Duodenal mucosa (tissue), 2 donors: ENCODE measurements at regions not wholly inside any gene's neighbourhood (a gene's known extent, or its start where the extent isn't known, plus 50 kb on each side); places are given as distances from the start of the nearest gene placed in this dataset.
"Not testable (repeated sequence)": the region's sequence is repeated elsewhere in the genome, so short reads cannot be mapped to it uniquely, and the experiment has no call there.

Experiments
- H3K27ac ChIP-seq: one replicate; pipeline ENCODE4 v1.7.0; 2013; ENCODE audit warnings: low read depth, low read length
- H3K27me3 ChIP-seq, 2 donors: one replicate each; pipeline ENCODE4 v1.7.0; 2013; ENCODE audit warnings: low read length in 2 of 2, control low read depth in 1 of 2; ENCODE audit not compliant: insufficient read depth in 2 of 2, control insufficient read depth in 1 of 2
- H3K36me3 ChIP-seq, 2 donors: one replicate each; pipeline ENCODE4 v1.7.0; 2013; ENCODE audit warnings: low read length in 2 of 2, control low read depth in 1 of 2; ENCODE audit not compliant: insufficient read depth in 2 of 2, control insufficient read depth in 1 of 2
- H3K4me1 ChIP-seq, 2 donors: one replicate each; pipeline ENCODE4 v1.7.0; 2013; ENCODE audit warnings: low read length in 2 of 2, control low read depth in 1 of 2; ENCODE audit not compliant: insufficient read depth in 2 of 2, control insufficient read depth in 1 of 2
- H3K4me3 ChIP-seq, 2 donors: one replicate each; pipeline ENCODE4 v1.7.0; 2013; ENCODE audit warnings: low read length in 2 of 2, low read depth in 1 of 2
- H3K9ac ChIP-seq, 2 donors: one replicate each; pipeline ENCODE4 v1.7.0; 2013; ENCODE audit warnings: low read length in 2 of 2, low read depth in 1 of 2
- H3K9me3 ChIP-seq, 2 donors: one replicate each; pipeline ENCODE4 v1.7.0; 2013; ENCODE audit warnings: low read length in 2 of 2, control low read depth in 1 of 2; ENCODE audit not compliant: control insufficient read depth in 1 of 2

DNA sequence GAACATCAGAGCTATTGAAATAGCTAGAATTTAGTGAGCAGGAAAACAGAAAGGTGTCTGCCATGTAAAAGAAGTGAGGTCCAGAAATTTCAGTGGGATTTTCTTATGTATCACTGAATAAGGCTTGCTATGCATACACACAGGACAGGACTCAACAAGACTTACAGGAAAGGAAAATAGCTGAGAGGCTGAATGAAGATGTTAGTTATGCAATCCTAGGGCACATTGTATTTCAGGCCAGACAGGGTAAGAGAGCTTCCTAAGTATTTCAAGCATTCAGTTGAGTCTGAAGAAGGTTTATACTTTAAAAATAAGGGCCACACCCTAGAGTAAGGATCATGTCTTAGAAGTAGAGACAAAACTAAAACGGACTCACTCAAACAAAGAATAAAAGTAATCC is 419.9 kb upstream of the PRR20A start:
- H3K27ac ChIP-seq: no peak overlapping the region
- no peaks in the 10 kb centered on the region for H3K27me3 ChIP-seq
- peaks cover 0 to 16% of the 10 kb centered on the region in 2 donors for H3K9me3 ChIP-seq
- H3K4me3 ChIP-seq: no peak overlapping the region
- H3K4me1 ChIP-seq: no peaks in the 10 kb centered on the region
- no peak overlapping the region for H3K9ac ChIP-seq
- H3K36me3 ChIP-seq: no peaks in the 10 kb centered on the region

- no peaks in the 10 kb centered on the region for H3K36me3 ChIP-seq
- H3K9ac ChIP-seq: no peak overlapping the region
- no peaks in the 10 kb centered on the region for H3K27me3 ChIP-seq
- H3K9me3 ChIP-seq: peaks cover 6 to 9% of the 10 kb centered on the region in 2 donors
- H3K4me3 ChIP-seq: no peak overlapping the region
- no peak overlapping the region for H3K27ac ChIP-seq
- no peaks in the 10 kb centered on the region for H3K4me1 ChIP-seq
Observed at GRCh38 chr13:56735537-56735942, 405.2 kb upstream of the PRR20A start.

DNA sequence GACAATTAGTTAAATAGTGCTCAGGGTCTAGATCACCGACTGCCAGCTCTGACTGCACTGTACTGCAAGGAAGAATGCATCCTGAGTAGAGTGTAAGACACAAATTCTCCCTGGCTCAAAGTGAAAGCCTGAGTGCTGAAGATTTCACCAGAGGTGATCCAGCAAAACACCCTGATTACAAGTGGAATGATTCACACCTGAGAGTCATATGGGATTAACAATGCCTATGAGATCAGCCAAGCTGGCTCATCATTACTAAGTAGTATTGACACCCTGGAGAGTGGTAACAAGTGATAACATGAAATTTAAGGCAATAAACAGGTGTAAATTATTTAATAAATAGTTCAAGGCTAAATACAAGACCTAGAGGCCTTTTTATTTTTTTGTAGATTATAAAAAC is 403.8 kb upstream of the PRR20A start:
- H3K4me3 ChIP-seq: no peak overlapping the region
- H3K36me3 ChIP-seq: no peaks in the 10 kb centered on the region
- peaks cover 3 to 4% of the 10 kb centered on the region in 2 donors for H3K9me3 ChIP-seq
- no peaks in the 10 kb centered on the region for H3K27me3 ChIP-seq
- H3K4me1 ChIP-seq: no peaks in the 10 kb centered on the region
- no peak overlapping the region for H3K9ac ChIP-seq
- H3K27ac ChIP-seq: no peak overlapping the region

DNA sequence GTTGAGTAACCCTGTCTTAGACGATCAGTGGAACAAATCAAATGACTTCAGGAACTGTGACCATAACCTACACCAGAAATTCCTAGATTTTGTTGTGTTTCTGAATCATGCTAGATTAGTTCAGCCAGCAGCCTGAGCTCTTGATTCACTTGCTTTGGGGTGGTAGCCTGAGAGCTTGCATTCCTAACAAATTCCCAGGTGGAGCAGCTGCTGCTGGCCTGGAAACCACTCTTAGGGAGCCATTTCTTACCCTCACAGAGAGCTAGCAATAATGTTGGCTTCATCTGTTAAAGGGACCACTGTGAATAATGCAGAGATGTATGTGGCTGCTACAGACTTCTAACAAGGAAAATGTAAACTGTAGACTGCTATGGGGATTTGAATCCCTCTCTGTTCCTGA is 388.1 kb upstream of the PRR20A start:
- peaks cover 2 to 10% of the 10 kb centered on the region in 2 donors for H3K9me3 ChIP-seq
- H3K27me3 ChIP-seq: no peaks in the 10 kb centered on the region
- no peaks in the 10 kb centered on the region for H3K4me1 ChIP-seq
- no peak overlapping the region for H3K4me3 ChIP-seq
- no peak overlapping the region for H3K9ac ChIP-seq
- H3K27ac ChIP-seq: no peak overlapping the region
- H3K36me3 ChIP-seq: no peaks in the 10 kb centered on the region

- Histone ChIP-seq H3K9ac (no peak overlapping the region), H3K27me3 (no peaks in the 10 kb centered on the region), H3K9me3 (peaks cover 5% of the 10 kb centered on the region in 2 donors), H3K4me1 (no peaks in the 10 kb centered on the region), H3K27ac (no peak overlapping the region), H3K36me3 (no peaks in the 10 kb centered on the region), H3K4me3 (no peak overlapping the region)
Observed at GRCh38 chr13:56755181-56755935, 385.4 kb upstream of the PRR20A start.

DNA sequence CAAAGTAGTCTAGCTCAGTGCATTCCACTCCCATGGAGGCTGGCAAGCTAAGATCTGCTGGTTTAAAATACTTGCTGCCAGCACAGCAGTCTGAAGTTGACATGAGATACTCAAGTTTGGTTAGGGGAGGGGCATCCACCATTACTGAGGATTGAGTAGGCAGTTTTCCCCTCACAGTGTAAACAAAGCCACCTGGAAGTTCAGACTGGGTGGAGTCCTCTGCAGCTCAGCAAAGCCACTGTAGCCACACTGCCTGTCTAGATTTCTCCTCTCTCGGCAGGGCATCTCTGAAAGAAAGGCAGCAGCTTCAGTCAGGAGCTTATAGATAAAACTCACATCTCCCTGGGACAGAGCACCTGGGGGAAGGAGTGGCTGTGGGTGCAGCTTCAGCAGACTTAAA is 377.4 kb upstream of the PRR20A start:
- H3K9me3 ChIP-seq: peaks cover 3 to 11% of the 10 kb centered on the region in 2 donors
- not testable (repeated sequence) for H3K27ac ChIP-seq, H3K9ac ChIP-seq, H3K27me3 ChIP-seq, H3K36me3 ChIP-seq, H3K4me3 ChIP-seq, H3K4me1 ChIP-seq

- no peak overlapping the region for H3K27ac ChIP-seq
- H3K36me3 ChIP-seq: no peaks in the 10 kb centered on the region
- no peaks in the 10 kb centered on the region for H3K4me1 ChIP-seq
- H3K9me3 ChIP-seq: no peaks in the 10 kb centered on the region
- no peak overlapping the region for H3K4me3 ChIP-seq
- no peaks in the 10 kb centered on the region for H3K27me3 ChIP-seq
- no peak overlapping the region for H3K9ac ChIP-seq
Observed at GRCh38 chr13:56773148-56773547, 367.6 kb upstream of the PRR20A start.

GRCh38 chr13:56789527-56789926 is 351.2 kb upstream of the PRR20A start:
- H3K9ac ChIP-seq: no peak overlapping the region
- no peaks in the 10 kb centered on the region for H3K36me3 ChIP-seq
- H3K9me3 ChIP-seq: peaks cover 2 to 4% of the 10 kb centered on the region in 2 donors
- H3K4me1 ChIP-seq: no peaks in the 10 kb centered on the region
- H3K27ac ChIP-seq: no peak overlapping the region
- no peaks in the 10 kb centered on the region for H3K27me3 ChIP-seq
- H3K4me3 ChIP-seq: no peak overlapping the region

DNA sequence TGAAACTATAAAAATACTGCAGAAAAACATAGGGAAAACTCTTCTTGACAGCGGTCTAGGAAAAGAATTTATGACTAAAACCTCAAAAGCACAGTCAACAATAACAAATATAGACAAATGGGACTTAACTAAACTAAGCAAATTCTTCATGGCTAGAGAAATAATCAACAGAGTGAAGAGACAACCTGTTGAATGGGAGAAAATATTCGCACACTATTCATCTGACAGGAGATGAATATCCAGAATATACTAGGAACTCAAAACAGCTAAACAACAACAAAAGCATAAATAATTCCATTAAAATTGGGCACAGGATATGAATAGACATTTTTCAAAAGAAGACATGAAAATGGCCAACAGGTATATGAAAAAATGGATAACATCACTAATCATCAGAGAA is 303.6 kb upstream of the PRR20A start:
- Histone ChIP-seq H3K27me3 (no peaks in the 10 kb centered on the region), H3K9me3 (peaks cover 5 to 10% of the 10 kb centered on the region in 2 donors), H3K4me1 (no peaks in the 10 kb centered on the region), H3K36me3 (no peaks in the 10 kb centered on the region), H3K4me3 (no peak overlapping the region), H3K27ac (no peak overlapping the region), H3K9ac (no peak overlapping the region)

- H3K9me3 ChIP-seq: peaks cover 4 to 6% of the 10 kb centered on the region in 2 donors
- no peak overlapping the region for H3K9ac ChIP-seq
- no peak overlapping the region for H3K27ac ChIP-seq
- no peaks in the 10 kb centered on the region for H3K4me1 ChIP-seq
- no peaks in the 10 kb centered on the region for H3K36me3 ChIP-seq
- no peaks in the 10 kb centered on the region for H3K27me3 ChIP-seq
- H3K4me3 ChIP-seq: no peak overlapping the region
Observed at GRCh38 chr13:56850852-56851251, 289.9 kb upstream of the PRR20A start.
